Caco-2 (cell line): ENCODE measurements at regions not wholly inside any gene's neighbourhood (a gene's known extent, or its start where the extent isn't known, plus 50 kb on each side); places are given as distances from the start of the nearest gene placed in this dataset.

ENCODE experiments used
- BruUV-seq: library from RNA; stranded (reverse); fragments of 400-500 nt; replicated peaks from 2 replicates; lab custom pipeline; 2021; lab: Mats Ljungman, UMichigan
- CTCF ChIA-PET: fragments of 300-600 bp; sonication (Branson Sonifier 250); formaldehyde crosslinking; loops from one replicate; lab custom pipeline; 2022; ENCODE audit warnings: antibody characterized with exemption; lab: Charles Lee
- POLR2A ChIA-PET: fragments of 300-600 bp; sonication (Branson Sonifier 250); formaldehyde crosslinking; loops from one replicate; lab custom pipeline; 2022; ENCODE audit warnings: antibody characterized with exemption; lab: Charles Lee
- DNase-seq, 2 experiments: peaks; one replicate each; pipeline versions ENCODE4 v3.0.0 to v3.0.0-alpha.2; 2020 to 2022
- H3K27me3 ChIP-seq: replicated peaks from 2 replicates; pipeline ENCODE4 v1.6.0; 2011; ENCODE audit warnings: low read length; ENCODE audit not compliant: control insufficient read depth, insufficient read depth
- H3K36me3 ChIP-seq: 2 replicates; pipeline ENCODE4 v1.5.1; 2011; ENCODE audit warnings: low read length; ENCODE audit not compliant: control insufficient read depth, insufficient read depth
- H3K4me1 ChIP-seq: fragments of 250-450 bp; sonication (Bioruptor Pico); 2 replicates; pipeline ENCODE4 v1.5.1; 2020; ENCODE audit warnings: mild to moderate bottlenecking
- H3K4me3 ChIP-seq: 2 replicates; pipeline ENCODE4 v1.5.1; 2011; ENCODE audit warnings: low read depth, mild to moderate bottlenecking, control low read depth, low read length
- H3K9me3 ChIP-seq: fragments of 250-450 bp; sonication (Bioruptor Pico); 2 replicates; pipeline ENCODE4 v1.5.1; 2020; ENCODE audit warnings: mild to moderate bottlenecking, moderate library complexity
- H3K27ac Mint-ChIP-seq: one replicate; pipeline ENCODE4 v1.8.0; 2022; ENCODE audit warnings: mixed read lengths; ENCODE audit not compliant: unreplicated experiment
- H3K27me3 Mint-ChIP-seq: one replicate; pipeline ENCODE4 v1.8.0; 2022; ENCODE audit warnings: mixed read lengths; ENCODE audit not compliant: insufficient read depth, unreplicated experiment
- H3K36me3 Mint-ChIP-seq: one replicate; pipeline ENCODE4 v1.8.0; 2022; ENCODE audit warnings: mild to moderate bottlenecking, mixed read lengths; ENCODE audit not compliant: insufficient read depth, unreplicated experiment
- H3K4me1 Mint-ChIP-seq: one replicate; pipeline ENCODE4 v1.8.0; 2022; ENCODE audit warnings: low read depth, mixed read lengths; ENCODE audit not compliant: unreplicated experiment
- H3K4me3 Mint-ChIP-seq: one replicate; pipeline ENCODE4 v1.8.0; 2022; ENCODE audit warnings: mild to moderate bottlenecking, moderate library complexity, mixed read lengths; ENCODE audit not compliant: unreplicated experiment
- H3K9me3 Mint-ChIP-seq: one replicate; pipeline ENCODE4 v1.8.0; 2022; ENCODE audit warnings: mixed read lengths; ENCODE audit not compliant: unreplicated experiment
- CTCF ChIP-seq, 2 experiments: fragments of 200-600 bp in 1 of 2; IDR thresholded peaks; 1 replicate in 1 of 2; 2 replicates in 1 of 2; pipeline versions ENCODE4 v1.5.1 to v1.8.0; 2011 to 2022; ENCODE audit warnings: antibody characterized with exemption in 1 of 2, control low read depth in 1 of 2, inconsistent platforms in 1 of 2, low read depth in 1 of 2, low read length in 1 of 2, mild to moderate bottlenecking in 1 of 2, moderate library complexity in 1 of 2; ENCODE audit not compliant: insufficient read depth in 1 of 2, severe bottlenecking in 1 of 2, unreplicated experiment in 1 of 2
- intact Hi-C: fragments of 100-400 bp; cut with micrococcal nuclease; formaldehyde crosslinking; loops from one replicate; pipeline ENCODE4 v1.10.0; 2022; ENCODE audit not compliant: unreplicated experiment

GRCh38 chr6:97639702-97640101 is 356.7 kb upstream of the MMS22L start:
- Histone ChIP-seq H3K36me3 (no peaks in the 10 kb centered on the region), H3K4me1 (no peaks in the 10 kb centered on the region), H3K9me3 (0 out of 2 replicates have a peak, but pooled peaks cover 7% of the 10 kb centered on the region), H3K4me3 (no peak overlapping the region), H3K27me3 (no peaks in the 10 kb centered on the region)
- Mint-ChIP-seq H3K36me3 (no peaks in the 10 kb centered on the region), H3K4me1 (no peaks in the 10 kb centered on the region), H3K4me3 (no peak overlapping the region), H3K9me3 (peaks cover 17% of the 10 kb centered on the region), H3K27me3 (no peaks in the 10 kb centered on the region), H3K27ac (no peak overlapping the region)
- CTCF ChIA-PET: no interaction called here
- intact Hi-C loops: no loop called here
- DNase-seq: no peak
- no TSS peak for BruUV-seq
- no peak for TF ChIP-seq CTCF (IDR thresholded peaks at IDR 0.05; ENCODE audit: insufficient read depth in 1 of 2, low read depth in 1 of 2, low read length in 1 of 2, severe bottlenecking in 1 of 2, unreplicated experiment in 1 of 2)
- POLR2A ChIA-PET: no interaction called here

GRCh38 chr6:97644353-97644752 is 361.3 kb upstream of the MMS22L start:
- DNase-seq: no peak
- no peaks in the 10 kb centered on the region for H3K27me3 ChIP-seq
- no peaks in the 10 kb centered on the region for H3K27me3 Mint-ChIP-seq
- BruUV-seq: no TSS peak
- no peaks in the 10 kb centered on the region for H3K4me1 Mint-ChIP-seq
- ChIA-PET POLR2A (no interaction called here), CTCF (no interaction called here)
- H3K9me3 Mint-ChIP-seq: peaks cover 16% of the 10 kb centered on the region
- 0 out of 2 replicates have a peak, but pooled peaks cover 7% of the 10 kb centered on the region for H3K9me3 ChIP-seq
- H3K36me3 ChIP-seq: no peaks in the 10 kb centered on the region
- H3K4me3 ChIP-seq: no peak overlapping the region
- intact Hi-C loops: no loop called here
- no peaks in the 10 kb centered on the region for H3K4me1 ChIP-seq
- H3K36me3 Mint-ChIP-seq: no peaks in the 10 kb centered on the region
- no peak overlapping the region for H3K27ac Mint-ChIP-seq
- TF ChIP-seq CTCF (IDR thresholded peaks at IDR 0.05; ENCODE audit: insufficient read depth in 1 of 2, low read depth in 1 of 2, low read length in 1 of 2, severe bottlenecking in 1 of 2, unreplicated experiment in 1 of 2): no peak
- H3K4me3 Mint-ChIP-seq: no peak overlapping the region

- H3K27me3 Mint-ChIP-seq: no peaks in the 10 kb centered on the region
- ChIA-PET CTCF (no interaction called here), POLR2A (no interaction called here)
- H3K4me3 Mint-ChIP-seq: no peak overlapping the region
- H3K4me1 Mint-ChIP-seq: no peaks in the 10 kb centered on the region
- H3K27me3 ChIP-seq: no peaks in the 10 kb centered on the region
- H3K9me3 Mint-ChIP-seq: peaks cover 2% of the 10 kb centered on the region
- no peak for DNase-seq
- no TSS peak for BruUV-seq
- H3K9me3 ChIP-seq: 0 out of 2 replicates have a peak, but pooled peaks cover 6% of the 10 kb centered on the region
- TF ChIP-seq CTCF (IDR thresholded peaks at IDR 0.05; ENCODE audit: insufficient read depth in 1 of 2, low read depth in 1 of 2, low read length in 1 of 2, severe bottlenecking in 1 of 2, unreplicated experiment in 1 of 2): no peak
- intact Hi-C loops: no loop called here
- H3K4me3 ChIP-seq: no peak overlapping the region
- no peaks in the 10 kb centered on the region for H3K36me3 ChIP-seq
- no peaks in the 10 kb centered on the region for H3K4me1 ChIP-seq
- no peaks in the 10 kb centered on the region for H3K36me3 Mint-ChIP-seq
- H3K27ac Mint-ChIP-seq: no peak overlapping the region
Measured at GRCh38 chr6:97645757-97646156, 362.7 kb upstream of the MMS22L start.
